ENCODE measurements at regions not wholly inside any gene's neighbourhood (a gene's known extent, or its start where the extent isn't known, plus 50 kb on each side); places are given as distances from the start of the nearest gene placed in this dataset.

- DNase-seq (ENCODE audit: extremely low read depth, low read depth), result no peak
- no peak for TF ChIP-seq CTCF (IDR thresholded peaks at IDR 0.05; ENCODE audit: low read depth, low read length)
Measured at GRCh38 chr3:78304115-78304514, 1264.2 kb downstream of the ROBO2 start.

- DNase-seq (ENCODE audit: extremely low read depth, low read depth), result no peak
- no peak for TF ChIP-seq CTCF (IDR thresholded peaks at IDR 0.05; ENCODE audit: low read depth, low read length)
Measured at GRCh38 chr3:78312851-78313250, 1273.0 kb downstream of the ROBO2 start.

GRCh38 chr3:78313332-78313731, 1273.4 kb downstream of the ROBO2 start:
- no peak for TF ChIP-seq CTCF (IDR thresholded peaks at IDR 0.05; ENCODE audit: low read depth, low read length)
- DNase-seq (ENCODE audit: extremely low read depth, low read depth), result no peak

- no peak for DNase-seq (ENCODE audit: extremely low read depth, low read depth)
- no peak for TF ChIP-seq CTCF (IDR thresholded peaks at IDR 0.05; ENCODE audit: low read depth, low read length)
Measured at GRCh38 chr3:78314327-78314726, 1274.4 kb downstream of the ROBO2 start.

GRCh38 chr3:78317774-78318173, 1277.9 kb downstream of the ROBO2 start:
- no peak for DNase-seq (ENCODE audit: extremely low read depth, low read depth)
- TF ChIP-seq CTCF (IDR thresholded peaks at IDR 0.05; ENCODE audit: low read depth, low read length), result no peak

- no peak for DNase-seq (ENCODE audit: extremely low read depth, low read depth)
- TF ChIP-seq CTCF (IDR thresholded peaks at IDR 0.05; ENCODE audit: low read depth, low read length), result no peak
Measured at GRCh38 chr3:78322780-78323179, 1282.9 kb downstream of the ROBO2 start.

GRCh38 chr3:78337801-78338211, 1297.9 kb downstream of the ROBO2 start:
- no peak for TF ChIP-seq CTCF (IDR thresholded peaks at IDR 0.05; ENCODE audit: low read depth, low read length)
- peak; percentile 41 for DNase-seq (ENCODE audit: extremely low read depth, low read depth)
